Lower leg skin (tissue), 3 donors: ENCODE measurements at regions not wholly inside any gene's neighbourhood (a gene's known extent, or its start where the extent isn't known, plus 50 kb on each side); places are given as distances from the start of the nearest gene placed in this dataset.
"Not testable (repeated sequence)": the region's sequence is repeated elsewhere in the genome, so short reads cannot be mapped to it uniquely, and the experiment has no call there.

Source experiments
- DNase-seq, 2 donors: peaks; one replicate each; pipeline ENCODE4 v3.0.0-alpha.2; 2019; ENCODE audit warnings: low spot score in 2 of 2
- H3K4me3 ChIP-seq: fragments of 200-600 bp; sonication (generic); 2 replicates; pipeline ENCODE4 v1.5.1; 2017; ENCODE audit warnings: mild to moderate bottlenecking, low read depth; ENCODE audit not compliant: poor library complexity, severe bottlenecking
- WGBS, 2 donors: methylation state at CpG; one replicate each; pipeline ENCODE4 v1.1.5; 2018; 5-methylcytosine and 5-hydroxymethylcytosine counted together
- intact Hi-C: fragments of 100-400 bp; cut with DNase I; formaldehyde crosslinking; loops from one replicate; pipeline ENCODE4 v1.15.0; 2023; ENCODE audit warnings: low total_unique reads

GRCh38 chr10:87300163-87300562 is 57.4 kb upstream of the NUTM2D start:
- H3K4me3 ChIP-seq, intact Hi-C loops, DNase-seq: not testable (repeated sequence)
- no CpG with 5 or more reads among the region's 1 CpG for WGBS, 2 donors

GRCh38 chr10:87301466-87302115 is 56.0 kb upstream of the NUTM2D start:
- H3K4me3 ChIP-seq, intact Hi-C loops: not testable (repeated sequence)
- DNase-seq: peak; percentile 18 to 87
- WGBS, 2 donors: 40% methylated on average over 11 of the region's 16 CpGs; no CpG with 5 or more reads in 1 of the 2 donors

GRCh38 chr10:87302132-87302531 is 55.4 kb upstream of the NUTM2D start:
- 77 to 100% methylated on average over 1 to 2 of the region's 3 CpGs for WGBS, 2 donors

GRCh38 chr10:87303707-87304106 is 53.8 kb upstream of the NUTM2D start:
- DNase-seq, H3K4me3 ChIP-seq, intact Hi-C loops: not testable (repeated sequence)
- 80% methylated on average over 1 of the region's 4 CpGs; no CpG with 5 or more reads in 1 of the 2 donors for WGBS, 2 donors

More at GRCh38 chr10:87302132-87302531, 55.4 kb upstream of the NUTM2D start:
- DNase-seq, H3K4me3 ChIP-seq, intact Hi-C loops: not testable (repeated sequence)

GRCh38 chr10:87306681-87307080 is 50.9 kb upstream of the NUTM2D start:
- WGBS, 2 donors: 100% methylated on average over 1 of the region's 4 CpGs; no CpG with 5 or more reads in 1 of the 2 donors
- DNase-seq, intact Hi-C loops, H3K4me3 ChIP-seq: not testable (repeated sequence)
